K562 (cell line): ENCODE measurements at regions not wholly inside any gene's neighbourhood (a gene's known extent, or its start where the extent isn't known, plus 50 kb on each side); places are given as distances from the start of the nearest gene placed in this dataset.

Source experiments
- ATAC-seq: fragments of 200-7000 bp; cut with Tn5 transposase; 3 replicates; pipeline ENCODE4 v1.9.1; 2020; ENCODE audit warnings: moderate library complexity
- BruUV-seq: library from RNA; stranded (reverse); fragments of 400-500 nt; replicated peaks from 2 replicates; lab custom pipeline; 2021; lab: Mats Ljungman, UMichigan
- CTCF ChIA-PET: fragments of 300-600 bp; formaldehyde crosslinking; extraction: SDS; loops from one replicate; lab custom pipeline; 2021; ENCODE audit warnings: low intra/inter-chr PET ratio; lab: Yijun Ruan, JAX
- POLR2A ChIA-PET: fragments of 300-600, 350-650 bp; sonication (Branson Sonifier 250); formaldehyde crosslinking; extraction: SDS; loops from one replicate; lab custom pipeline; 2021; ENCODE audit warnings: antibody characterized with exemption, inconsistent platforms; lab: Yijun Ruan, JAX
- DNase-seq, 4 experiments: peaks; one replicate each; pipeline versions ENCODE4 v3.0.0 to v3.0.0-alpha.2; 2011 to 2018; ENCODE audit warnings: low spot score in 3 of 4, mixed read lengths in 3 of 4; ENCODE audit errors: extremely low read depth in 1 of 4
- FAIRE-seq: peaks from 2 replicates; lab custom pipeline; 2011; peaks lifted over from hg19 to GRCh38; lab: Jason Lieb, UNC
- H2AFZ ChIP-seq: 2 replicates; pipeline ENCODE4 v1.6.0; 2011; ENCODE audit warnings: low read depth, low read length, control low read depth, inconsistent platforms
- H3K27ac ChIP-seq: fragments of 200-600 bp; 3 replicates; pipeline ENCODE4 v1.8.0; 2011; ENCODE audit warnings: low read depth, mild to moderate bottlenecking, control low read depth, inconsistent platforms, low read length, moderate library complexity, mixed read lengths; ENCODE audit errors: extremely low read depth
- H3K27me3 ChIP-seq, 2 experiments: fragments of 300-600 bp in 1 of 2; 2 replicates in 1 of 2; 3 replicates in 1 of 2; pipeline versions ENCODE4 v1.6.0 to v1.8.0; 2011; ENCODE audit warnings: inconsistent platforms in 2 of 2, low read length in 2 of 2, mild to moderate bottlenecking in 1 of 2, mixed read lengths in 1 of 2, moderate library complexity in 1 of 2; ENCODE audit not compliant: control insufficient read depth in 2 of 2, insufficient read depth in 2 of 2
- H3K36me3 ChIP-seq: fragments of 300-600 bp; 3 replicates; pipeline ENCODE4 v1.8.0; 2011; ENCODE audit warnings: mild to moderate bottlenecking, low read length, inconsistent platforms; ENCODE audit not compliant: control insufficient read depth, insufficient read depth
- H3K4me1 ChIP-seq, 2 experiments: fragments of 200-600 bp in 1 of 2; replicated peaks in 1 of 2; 2 replicates in 1 of 2; 3 replicates in 1 of 2; pipeline versions ENCODE4 v1.5.1 to v1.8.0; 2011; ENCODE audit warnings: inconsistent platforms in 2 of 2, low read length in 2 of 2, mild to moderate bottlenecking in 1 of 2, mixed read lengths in 1 of 2, moderate library complexity in 1 of 2; ENCODE audit not compliant: control insufficient read depth in 2 of 2, insufficient read depth in 2 of 2
- H3K4me2 ChIP-seq: 2 replicates; pipeline ENCODE4 v1.6.1; 2011; ENCODE audit warnings: low read length, control low read depth, inconsistent platforms, mixed read lengths; ENCODE audit not compliant: insufficient read depth
- H3K4me3 ChIP-seq: fragments of 200-600 bp; sonication (generic), shearing (Covaris generic); 2 replicates; pipeline ENCODE4 v1.5.1; 2016; ENCODE audit warnings: control low read depth, inconsistent platforms
- H3K79me2 ChIP-seq: fragments of 200-600 bp; 3 replicates; pipeline ENCODE4 v1.8.0; 2011; ENCODE audit warnings: low read length, inconsistent platforms; ENCODE audit not compliant: control insufficient read depth, insufficient read depth
- H3K9ac ChIP-seq, 2 experiments: 2 replicates each; pipeline versions ENCODE4 v1.6.0 to v1.6.1; 2011; ENCODE audit warnings: low read depth in 2 of 2, low read length in 2 of 2, control low read depth in 1 of 2, inconsistent platforms in 1 of 2, mild to moderate bottlenecking in 1 of 2, mixed read lengths in 1 of 2; ENCODE audit not compliant: insufficient read depth in 1 of 2
- H3K9me1 ChIP-seq: one replicate; pipeline ENCODE4 v1.6.0; 2011; ENCODE audit warnings: inconsistent platforms, mild to moderate bottlenecking, low read length, moderate library complexity; ENCODE audit not compliant: control insufficient read depth, insufficient read depth
- H3K9me3 ChIP-seq: replicated peaks from 2 replicates; pipeline ENCODE4 v1.5.1; 2011; ENCODE audit warnings: low read depth, low read length, inconsistent platforms; ENCODE audit not compliant: control insufficient read depth, insufficient read depth
- H4K20me1 ChIP-seq: replicated peaks from 2 replicates; pipeline ENCODE4 v1.6.1; 2011; ENCODE audit warnings: low read length, inconsistent platforms, mixed read lengths; ENCODE audit not compliant: control insufficient read depth, insufficient read depth
- EHMT2 ChIP-seq: fragments of 450-650 bp; IDR thresholded peaks from 2 replicates; pipeline ENCODE4 v1.6.1; 2018; ENCODE audit warnings: antibody characterized with exemption
- L3MBTL2 ChIP-seq: fragments of 450-650 bp; IDR thresholded peaks from 2 replicates; pipeline ENCODE4 v1.6.1; 2016; ENCODE audit warnings: mild to moderate bottlenecking, moderate library complexity
- SAP30 ChIP-seq: fragments of 200-600 bp; sonication (generic); IDR thresholded peaks from 2 replicates; pipeline ENCODE4 v1.6.1; 2012; ENCODE audit warnings: borderline replicate concordance, low read depth, mild to moderate bottlenecking, moderate library complexity, low read length, control low read depth, inconsistent platforms; ENCODE audit not compliant: insufficient read depth, poor library complexity, severe bottlenecking
- ZNF121 ChIP-seq: sonication (generic); formaldehyde crosslinking; conservative IDR thresholded peaks from 2 replicates; pipeline ENCODE4 v1.8.0; 2022; ENCODE audit warnings: missing genetic modification reagents
- ZNF41 ChIP-seq: fragments of 250-450 bp; sonication (Bioruptor Pico); conservative IDR thresholded peaks from 2 replicates; pipeline ENCODE4 v1.4.0; 2020; ENCODE audit warnings: mild to moderate bottlenecking
- WGBS: fragments of 100-300 bp; shearing (Covaris generic); methylation state at CpG from one replicate; pipeline ENCODE4 v1.1.6; 2016; ENCODE audit warnings: low coverage, mixed read lengths; ENCODE audit not compliant: insufficient coverage; ENCODE audit errors: missing lambda C conversion rate; 5-methylcytosine and 5-hydroxymethylcytosine counted together
- in situ Hi-C: fragments of 300-500 bp; cut with MboI; formaldehyde crosslinking; loops from 4 replicates; pipeline ENCODE4 v1.15.0; 2018; ENCODE audit warnings: inconsistent platforms, mixed read lengths
- intact Hi-C: fragments of 100-400 bp; cut with micrococcal nuclease; formaldehyde crosslinking; loops from 2 replicates; pipeline ENCODE4 v1.14.2; 2022
- TF ChIP-seq, protein P1 (sequence below), 2 experiments: fragments of 200-800 bp in 1 of 2; sonication (Bioruptor generic) in 1 of 2; sonication (generic) in 1 of 2; formaldehyde crosslinking in 1 of 2; IDR thresholded peaks in 1 of 2; conservative IDR thresholded peaks in 1 of 2; 2 replicates each; pipeline versions ENCODE4 v1.5.0 to v1.6.1; 2016 to 2020; ENCODE audit warnings: missing compliant biosample characterization in 1 of 2, missing genetic modification characterization in 1 of 2, missing genetic modification reagents in 1 of 2

- BruUV-seq = no TSS peak
- in situ Hi-C loops = no loop called here
- Histone ChIP-seq H3K27me3 (no peaks in the 10 kb centered on the region), H3K9me3 (no peaks in the 10 kb centered on the region), H3K36me3 (no peaks in the 10 kb centered on the region), H3K9ac (no peak overlapping the region), H3K4me2 (no peak overlapping the region), H3K4me3 (no peak overlapping the region), H4K20me1 (no peaks in the 10 kb centered on the region), H3K9me1 (no peaks in the 10 kb centered on the region), H2AFZ (no peak overlapping the region), H3K4me1 (no peaks in the 10 kb centered on the region), H3K79me2 (no peaks in the 10 kb centered on the region), H3K27ac (no peak overlapping the region)
- ChIA-PET CTCF (no interaction called here), POLR2A (no interaction called here)
- intact Hi-C loops = no loop called here
- no peak for FAIRE-seq
- no peak for ATAC-seq
- TF ChIP-seq ZNF41 = no peak
- no peak for TF ChIP-seq SAP30
- TF ChIP-seq L3MBTL2 = no peak
- no peak for TF ChIP-seq EHMT2
- TF ChIP-seq, protein P1, sequence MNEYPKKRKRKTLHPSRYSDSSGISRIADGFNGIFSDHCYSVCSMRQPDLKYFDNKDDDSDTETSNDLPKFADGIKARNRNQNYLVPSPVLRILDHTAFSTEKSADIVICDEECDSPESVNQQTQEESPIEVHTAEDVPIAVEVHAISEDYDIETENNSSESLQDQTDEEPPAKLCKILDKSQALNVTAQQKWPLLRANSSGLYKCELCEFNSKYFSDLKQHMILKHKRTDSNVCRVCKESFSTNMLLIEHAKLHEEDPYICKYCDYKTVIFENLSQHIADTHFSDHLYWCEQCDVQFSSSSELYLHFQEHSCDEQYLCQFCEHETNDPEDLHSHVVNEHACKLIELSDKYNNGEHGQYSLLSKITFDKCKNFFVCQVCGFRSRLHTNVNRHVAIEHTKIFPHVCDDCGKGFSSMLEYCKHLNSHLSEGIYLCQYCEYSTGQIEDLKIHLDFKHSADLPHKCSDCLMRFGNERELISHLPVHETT (CRISPR knock-in tag; conservative IDR thresholded peaks at IDR 0.05 in 1 of 2, IDR thresholded peaks at IDR 0.05 in 1 of 2) = no peak
- 0% methylated on average over 2 of the region's 2 CpGs for WGBS
- DNase-seq = no peak
These were observed 88.6 kb upstream of the PPP1R3A start for GRCh38 chr7:114007386-114007785.

DNA sequence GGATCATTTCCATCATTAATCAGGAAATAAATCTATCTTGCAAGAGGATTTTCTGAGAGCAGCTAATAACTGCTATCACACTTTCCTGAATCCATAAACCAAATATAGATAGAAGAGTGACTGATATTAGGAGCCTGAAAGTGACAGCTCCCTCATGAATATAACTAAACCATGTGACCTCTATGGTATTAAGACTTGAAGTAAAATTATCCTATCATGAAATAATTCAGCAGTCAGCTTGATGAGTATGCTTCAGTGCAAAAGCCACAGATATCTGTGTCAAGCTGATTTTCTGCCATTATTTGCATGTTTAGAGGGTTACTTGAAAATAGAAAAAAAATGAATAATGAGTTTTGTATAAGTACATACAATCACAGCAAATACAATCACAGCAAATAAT is 80.1 kb upstream of the PPP1R3A start:
- no peaks in the 10 kb centered on the region for H4K20me1 ChIP-seq
- H3K27ac ChIP-seq = no peak overlapping the region
- H3K4me2 ChIP-seq = no peak overlapping the region
- H3K9ac ChIP-seq = no peak overlapping the region
- H3K4me1 ChIP-seq = no peaks in the 10 kb centered on the region
- ATAC-seq (no peak), DNase-seq (no peak), FAIRE-seq (no peak)
- intact Hi-C loops = no loop called here
- H3K4me3 ChIP-seq = no peak overlapping the region
- H3K79me2 ChIP-seq = no peaks in the 10 kb centered on the region
- POLR2A ChIA-PET = no interaction called here
- CTCF ChIA-PET = no interaction called here
- H3K9me1 ChIP-seq = no peaks in the 10 kb centered on the region
- no peaks in the 10 kb centered on the region for H3K36me3 ChIP-seq
- H3K27me3 ChIP-seq = no peaks in the 10 kb centered on the region
- no peaks in the 10 kb centered on the region for H3K9me3 ChIP-seq
- in situ Hi-C loops = no loop called here
- no peak overlapping the region for H2AFZ ChIP-seq
- TF ChIP-seq ZNF121 (CRISPR knock-in tag) = no peak
- BruUV-seq = no TSS peak
